ENCODE measurements at regions not wholly inside any gene's neighbourhood (a gene's known extent, or its start where the extent isn't known, plus 50 kb on each side); places are given as distances from the start of the nearest gene placed in this dataset.

- H3K27ac Mint-ChIP-seq, result no peak overlapping the region
- ATAC-seq, result no peak
- no peak overlapping the region for H3K4me3 Mint-ChIP-seq
- peaks cover 0 to 6% of the 10 kb centered on the region in 2 donors for H3K27me3 Mint-ChIP-seq (ENCODE audit: low read depth in 2 of 2)
- Histone ChIP-seq H3K27me3 (ENCODE audit: control insufficient read depth, insufficient read depth, low read length) (no peaks in the 10 kb centered on the region), H3K4me1 (ENCODE audit: control insufficient read depth, insufficient read depth, low read length) (no peaks in the 10 kb centered on the region), H3K36me3 (ENCODE audit: control insufficient read depth, insufficient read depth, low read length) (no peaks in the 10 kb centered on the region), H3K9me3 (ENCODE audit: control insufficient read depth, insufficient read depth, low read length) (peaks cover 3% of the 10 kb centered on the region), H3K4me3 (ENCODE audit: low read length) (no peak overlapping the region), H3K27ac (ENCODE audit: low read length) (no peak overlapping the region)
- 71% methylated on average over 14 of the region's 14 CpGs for WGBS (ENCODE audit: insufficient coverage)
- TF ChIP-seq CTCF (IDR thresholded peaks at IDR 0.05), result no peak
- intact Hi-C loops (cut with micrococcal nuclease), result no loop called here
- no peaks in the 10 kb centered on the region for H3K9me3 Mint-ChIP-seq
- no peaks in the 10 kb centered on the region for H3K4me1 Mint-ChIP-seq
- DNase-seq, result no peak
- no peaks in the 10 kb centered on the region for H3K36me3 Mint-ChIP-seq
These were observed 71.5 kb upstream of the PPP2R2D start for GRCh38 chr10:131829156-131829930.

- intact Hi-C loops (cut with micrococcal nuclease), result no loop called here
- no peaks in the 10 kb centered on the region for H3K27me3 ChIP-seq (ENCODE audit: control insufficient read depth, insufficient read depth, low read length)
- H3K9me3 ChIP-seq (ENCODE audit: control insufficient read depth, insufficient read depth, low read length), result peaks cover 7% of the 10 kb centered on the region
- no peaks in the 10 kb centered on the region for H3K4me1 ChIP-seq (ENCODE audit: control insufficient read depth, insufficient read depth, low read length)
- TF ChIP-seq CTCF (IDR thresholded peaks at IDR 0.05), result no peak
- no peak for DNase-seq
- H3K36me3 ChIP-seq (ENCODE audit: control insufficient read depth, insufficient read depth, low read length), result no peaks in the 10 kb centered on the region
- H3K36me3 Mint-ChIP-seq, result no peaks in the 10 kb centered on the region
- no peaks in the 10 kb centered on the region for H3K9me3 Mint-ChIP-seq
- peaks cover 0 to 2% of the 10 kb centered on the region in 2 donors for H3K27me3 Mint-ChIP-seq (ENCODE audit: low read depth in 2 of 2)
- H3K4me1 Mint-ChIP-seq, result no peaks in the 10 kb centered on the region
- no peak overlapping the region for H3K4me3 ChIP-seq (ENCODE audit: low read length)
- no peak for ATAC-seq
- H3K27ac ChIP-seq (ENCODE audit: low read length), result no peak overlapping the region
- H3K27ac Mint-ChIP-seq, result no peak overlapping the region
- no peak overlapping the region for H3K4me3 Mint-ChIP-seq
- WGBS (ENCODE audit: insufficient coverage), result 92% methylated on average over 13 of the region's 13 CpGs
These were observed 70.2 kb upstream of the PPP2R2D start for GRCh38 chr10:131830446-131831130.

GRCh38 chr10:131831561-131831960 lies 69.2 kb upstream of the PPP2R2D start:
- no peaks in the 10 kb centered on the region for H3K4me1 ChIP-seq (ENCODE audit: control insufficient read depth, insufficient read depth, low read length)
- no peak for ATAC-seq
- H3K27ac Mint-ChIP-seq, result no peak overlapping the region
- no peaks in the 10 kb centered on the region for H3K27me3 ChIP-seq (ENCODE audit: control insufficient read depth, insufficient read depth, low read length)
- 67% methylated on average over 14 of the region's 14 CpGs for WGBS (ENCODE audit: insufficient coverage)
- no peak overlapping the region for H3K27ac ChIP-seq (ENCODE audit: low read length)
- H3K36me3 ChIP-seq (ENCODE audit: control insufficient read depth, insufficient read depth, low read length), result no peaks in the 10 kb centered on the region
- peaks cover 0 to 2% of the 10 kb centered on the region in 2 donors for H3K27me3 Mint-ChIP-seq (ENCODE audit: low read depth in 2 of 2)
- DNase-seq, result no peak
- no peak overlapping the region for H3K4me3 Mint-ChIP-seq
- intact Hi-C loops (cut with micrococcal nuclease), result no loop called here
- no peak for TF ChIP-seq CTCF (IDR thresholded peaks at IDR 0.05)
- no peaks in the 10 kb centered on the region for H3K4me1 Mint-ChIP-seq
- H3K9me3 ChIP-seq (ENCODE audit: control insufficient read depth, insufficient read depth, low read length), result peaks cover 7% of the 10 kb centered on the region
- no peaks in the 10 kb centered on the region for H3K36me3 Mint-ChIP-seq
- H3K9me3 Mint-ChIP-seq, result no peaks in the 10 kb centered on the region
- no peak overlapping the region for H3K4me3 ChIP-seq (ENCODE audit: low read length)

All from natural killer cell (primary cell).